ENCODE measurements at regions not wholly inside any gene's neighbourhood (a gene's known extent, or its start where the extent isn't known, plus 50 kb on each side); places are given as distances from the start of the nearest gene placed in this dataset.
"Not testable (repeated sequence)": the region's sequence is repeated elsewhere in the genome, so short reads cannot be mapped to it uniquely, and the experiment has no call there.

DNA sequence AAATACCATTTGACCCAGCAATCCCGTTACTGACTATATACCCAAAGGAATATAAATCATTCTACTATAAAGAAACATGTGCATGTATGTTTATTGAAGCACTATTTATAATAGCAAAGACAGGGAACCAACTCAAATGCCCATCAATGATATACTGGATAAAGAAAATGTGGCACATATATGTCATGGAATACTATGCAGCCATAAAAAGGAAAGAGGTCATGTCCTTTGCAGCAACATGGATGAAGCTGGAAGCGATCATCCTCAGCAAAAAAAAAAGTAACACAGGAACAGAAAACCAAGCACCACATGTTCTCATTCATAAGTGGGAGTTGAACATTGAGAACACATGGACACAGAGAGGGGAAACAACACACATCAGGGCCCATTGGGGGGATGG is 99.9 kb upstream of the THUMPD2 start:
- DNase-seq (ENCODE audit: low read depth, low spot score); H3K27ac ChIP-seq: not testable (repeated sequence)

DNA sequence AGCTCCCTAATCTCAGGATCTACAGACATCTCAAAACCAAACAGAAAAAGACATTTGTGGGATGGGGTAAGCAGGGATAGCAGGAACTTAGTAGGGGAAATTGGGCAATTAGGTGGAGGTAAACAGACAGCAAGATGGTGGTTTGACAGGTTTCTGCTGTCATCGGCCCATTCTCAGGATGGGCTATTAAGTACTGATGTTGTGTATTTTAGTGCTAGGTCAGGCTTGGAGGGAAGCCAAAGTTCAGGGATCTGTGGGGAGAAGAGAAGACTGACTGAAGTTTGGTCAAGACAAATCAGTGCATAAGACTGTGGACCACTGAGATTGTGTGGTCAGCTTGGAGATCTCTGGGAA is 96.8 kb upstream of the THUMPD2 start:
- DNase-seq (ENCODE audit: low read depth, low spot score): no peak
- H3K27ac ChIP-seq: no peak overlapping the region

DNA sequence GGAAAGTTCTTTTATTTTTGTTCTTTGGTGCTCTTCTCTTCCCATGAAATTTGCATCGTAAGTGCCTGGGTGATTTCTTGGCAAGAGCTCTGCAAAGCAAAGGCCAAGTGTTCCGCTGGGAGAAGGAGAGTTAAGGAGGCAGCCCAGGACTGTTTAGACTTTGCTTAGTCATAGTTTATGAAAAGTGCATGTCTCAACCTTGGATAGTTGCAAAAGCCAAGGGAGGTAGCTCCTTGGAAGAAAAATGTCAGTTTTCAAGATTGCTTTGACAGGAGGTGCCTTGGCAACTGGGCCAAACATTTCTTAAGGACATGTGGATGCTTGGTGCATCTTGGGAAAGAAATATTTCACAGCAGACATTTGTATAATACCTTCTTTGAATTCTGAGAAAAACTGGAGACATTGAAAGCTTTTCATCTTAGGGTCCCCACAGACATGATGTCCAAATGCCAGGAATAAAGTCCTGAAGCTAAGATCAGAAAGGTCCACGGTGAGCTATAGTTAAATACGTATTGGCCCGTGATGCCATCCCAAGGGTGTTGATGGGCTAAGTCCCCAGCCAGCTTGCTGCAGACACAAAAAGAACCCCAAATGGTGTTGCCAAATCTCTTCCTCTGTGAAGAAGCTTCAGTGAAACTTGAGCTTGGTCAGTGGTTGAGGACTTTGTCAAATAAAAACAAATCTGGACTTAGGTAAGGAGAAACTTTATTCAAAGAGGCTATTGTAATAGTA is 96.3 kb upstream of the THUMPD2 start:
- DNase-seq (ENCODE audit: low read depth, low spot score): no peak
- no peak overlapping the region for H3K27ac ChIP-seq

DNA sequence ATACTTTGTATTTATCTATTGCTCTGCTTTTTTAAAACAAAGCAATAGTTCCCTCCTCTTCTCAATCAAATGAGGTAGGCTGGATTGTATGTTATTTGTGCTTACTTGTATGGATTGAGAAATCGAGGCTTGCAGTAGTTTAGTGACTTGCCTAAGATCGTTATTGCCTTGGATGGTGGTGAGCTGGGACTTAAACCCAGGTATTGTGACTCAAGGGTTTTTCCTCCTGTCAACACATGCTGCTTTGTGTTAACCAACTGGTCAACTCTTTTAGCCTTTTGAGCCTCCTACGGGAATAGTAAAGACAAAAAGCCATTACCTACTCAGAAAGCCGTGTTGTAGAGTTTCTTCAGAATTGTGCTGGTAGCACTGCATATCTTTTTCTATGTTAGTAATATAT is 95.2 kb upstream of the THUMPD2 start:
- no peak for DNase-seq (ENCODE audit: low read depth, low spot score)
- no peak overlapping the region for H3K27ac ChIP-seq

DNA sequence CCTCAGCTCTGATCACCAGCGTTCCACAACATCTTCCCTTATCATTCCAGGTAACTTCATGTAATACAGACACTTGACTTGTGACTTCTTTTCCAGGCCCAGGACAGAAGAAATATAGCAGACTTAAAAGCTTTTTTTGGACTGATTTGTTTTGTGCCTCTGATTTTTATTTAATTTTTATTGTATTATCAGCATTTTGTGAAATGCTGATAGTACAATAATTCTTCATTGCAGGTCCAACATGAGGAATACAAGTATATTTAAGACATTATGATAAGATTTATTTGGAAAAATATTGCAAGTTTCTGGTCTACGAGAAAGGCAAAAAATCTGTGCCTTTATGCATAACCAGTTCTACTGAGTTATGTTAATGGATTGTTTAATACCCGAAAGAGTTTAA is 94.5 kb upstream of the THUMPD2 start:
- DNase-seq (ENCODE audit: low read depth, low spot score): no peak
- no peak overlapping the region for H3K27ac ChIP-seq

DNA sequence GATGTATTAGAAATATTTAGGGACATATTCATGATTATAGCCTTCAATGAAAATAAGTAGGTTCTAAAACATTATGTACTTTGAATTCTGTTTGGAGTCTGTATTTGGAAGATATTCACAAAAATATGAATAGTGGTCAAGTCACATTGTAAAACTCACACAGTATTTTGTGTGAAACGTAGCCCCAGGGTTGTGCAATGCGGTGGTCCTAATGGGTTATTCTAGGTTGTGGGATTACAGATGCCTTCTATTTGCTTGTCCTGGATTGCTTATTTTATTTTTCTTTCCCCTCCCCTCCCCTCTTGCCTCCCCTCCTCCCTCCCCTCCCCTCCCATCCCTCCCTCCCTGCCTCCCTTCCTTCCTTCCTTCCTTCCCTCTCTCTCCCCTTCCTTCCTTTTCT is 93.7 kb upstream of the THUMPD2 start:
- H3K27ac ChIP-seq: no peak overlapping the region
- DNase-seq (ENCODE audit: low read depth, low spot score): no peak

DNA sequence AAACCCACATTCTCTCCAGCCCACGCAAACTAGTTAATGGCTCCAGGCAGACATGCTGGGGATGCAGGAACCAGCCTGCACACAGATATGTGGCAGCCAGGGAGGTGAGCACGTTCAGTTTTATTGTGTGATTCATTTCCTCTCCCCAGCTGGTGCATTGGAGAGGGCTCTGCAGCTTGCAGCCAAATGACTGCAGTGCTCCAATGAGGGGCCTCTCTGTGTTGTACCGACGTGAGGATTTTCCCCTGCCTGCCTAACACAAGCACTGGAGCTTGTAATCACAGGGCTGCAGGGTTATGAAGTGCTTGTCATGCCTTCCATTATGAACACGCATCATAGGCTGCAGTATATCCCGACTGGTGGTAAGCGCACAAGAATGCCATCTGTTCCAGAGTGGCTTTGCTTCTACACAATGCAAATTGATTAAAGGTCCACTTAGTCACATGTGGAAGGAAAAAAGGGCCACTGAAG is 92.3 kb upstream of the THUMPD2 start:
- peak overlapping the region; percentile 20 for H3K27ac ChIP-seq
- DNase-seq (ENCODE audit: low read depth, low spot score): peak; percentile 65

DNA sequence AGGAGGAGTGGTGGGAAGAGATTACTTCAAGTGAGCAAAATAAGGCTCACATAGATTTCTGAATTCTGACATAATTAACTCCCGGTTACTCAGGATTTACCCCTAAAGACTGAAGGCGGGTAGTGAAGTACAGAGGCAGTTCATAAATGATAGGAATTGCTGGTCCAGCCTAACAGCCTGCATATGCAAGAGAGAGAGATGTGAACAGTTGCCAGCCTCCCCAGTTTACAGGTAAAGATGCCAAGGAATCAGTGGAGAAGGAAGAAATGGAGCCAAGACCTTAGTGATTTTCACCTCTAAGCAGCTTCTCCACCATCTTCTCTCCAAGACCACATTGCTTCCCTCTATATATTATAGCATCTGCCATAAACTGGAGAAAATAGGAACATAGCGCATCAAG is 91.8 kb upstream of the THUMPD2 start:
- H3K27ac ChIP-seq: peak overlapping the region; percentile 20
- DNase-seq (ENCODE audit: low read depth, low spot score): no peak

DNA sequence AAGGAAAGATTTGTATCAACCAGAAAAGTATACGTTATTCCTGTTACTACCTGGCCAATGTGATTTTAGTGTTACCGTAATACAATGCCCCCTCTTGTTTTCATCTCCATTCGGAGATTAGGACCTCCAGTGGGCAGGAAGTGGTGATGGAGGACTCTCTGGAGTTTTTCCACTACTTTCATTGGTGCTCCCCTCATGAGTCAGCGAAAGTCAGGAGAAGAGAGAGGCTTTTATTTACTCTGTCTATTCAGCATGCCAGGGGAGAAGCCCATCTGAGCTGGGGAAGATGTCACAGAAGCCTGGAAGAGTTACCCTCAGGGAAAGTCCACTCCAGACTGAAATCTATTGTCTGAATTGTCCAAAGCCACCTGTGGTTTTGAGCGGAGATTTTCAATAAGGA is 88.2 kb upstream of the THUMPD2 start:
- DNase-seq (ENCODE audit: low read depth, low spot score): no peak
- H3K27ac ChIP-seq: no peak overlapping the region

DNA sequence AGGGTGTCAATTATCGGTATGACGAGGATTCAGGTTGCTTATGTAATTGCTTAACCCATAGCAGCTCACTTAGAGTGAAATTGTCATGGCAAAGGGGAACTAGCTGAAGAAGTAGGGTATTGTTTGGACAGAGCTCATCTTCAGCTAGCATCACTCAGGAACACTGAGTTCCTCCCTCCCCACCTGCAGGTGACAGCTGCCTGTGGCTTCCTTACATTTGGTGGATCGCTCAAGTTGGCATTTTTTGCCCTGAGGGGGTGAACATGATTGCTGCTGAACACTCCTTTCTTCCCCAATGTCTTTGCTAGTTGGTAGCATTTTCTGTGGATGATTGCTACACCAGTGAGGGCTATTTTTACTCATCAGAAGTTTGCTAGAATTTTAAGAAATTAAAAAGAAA is 86.7 kb upstream of the THUMPD2 start:
- DNase-seq (ENCODE audit: low read depth, low spot score): no peak

DNA sequence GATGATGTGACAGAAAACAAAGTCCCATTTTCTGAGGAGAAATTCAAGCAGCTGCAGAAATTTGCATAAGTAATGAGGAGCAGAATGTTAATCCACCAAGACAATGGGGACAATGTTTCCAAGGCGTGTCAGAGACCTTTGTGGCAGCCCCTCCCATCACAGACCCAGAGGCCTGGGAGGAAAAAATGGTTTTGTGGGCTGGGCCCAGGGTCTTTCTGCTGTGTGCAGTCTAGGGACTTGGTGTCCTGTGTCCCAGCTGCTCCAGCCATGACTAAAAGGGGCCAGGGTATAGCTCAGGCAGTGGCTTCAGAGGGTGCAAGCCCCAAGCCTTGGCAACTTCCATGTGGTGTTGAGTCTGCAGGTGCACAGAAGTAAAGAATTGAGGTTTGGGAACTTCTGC is 84.6 kb upstream of the THUMPD2 start:
- DNase-seq (ENCODE audit: low read depth, low spot score); H3K27ac ChIP-seq: not testable (repeated sequence)

More for the DNA sequence above, 86.7 kb upstream of the THUMPD2 start:
- H3K27ac ChIP-seq: no peak overlapping the region

DNA sequence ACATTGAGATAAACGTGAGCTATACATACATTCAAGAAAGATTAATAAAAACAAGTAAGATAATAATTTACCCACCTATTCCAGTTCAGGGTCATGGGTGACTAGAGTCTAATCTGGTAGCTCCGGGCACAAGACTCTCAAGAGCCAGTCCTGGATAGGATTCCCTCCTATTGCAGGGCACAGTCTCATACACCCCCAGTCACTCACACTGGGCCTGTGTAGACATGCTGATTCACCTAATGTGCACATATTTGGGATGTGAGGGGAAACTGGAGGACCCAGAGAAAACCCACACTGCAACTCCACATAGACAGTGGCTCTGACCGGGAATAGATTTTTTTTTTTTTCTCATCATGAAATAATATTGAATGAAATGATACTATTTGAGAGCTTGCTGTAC is 81.5 kb upstream of the THUMPD2 start:
- H3K27ac ChIP-seq: no peak overlapping the region
- DNase-seq (ENCODE audit: low read depth, low spot score): no peak

DNA sequence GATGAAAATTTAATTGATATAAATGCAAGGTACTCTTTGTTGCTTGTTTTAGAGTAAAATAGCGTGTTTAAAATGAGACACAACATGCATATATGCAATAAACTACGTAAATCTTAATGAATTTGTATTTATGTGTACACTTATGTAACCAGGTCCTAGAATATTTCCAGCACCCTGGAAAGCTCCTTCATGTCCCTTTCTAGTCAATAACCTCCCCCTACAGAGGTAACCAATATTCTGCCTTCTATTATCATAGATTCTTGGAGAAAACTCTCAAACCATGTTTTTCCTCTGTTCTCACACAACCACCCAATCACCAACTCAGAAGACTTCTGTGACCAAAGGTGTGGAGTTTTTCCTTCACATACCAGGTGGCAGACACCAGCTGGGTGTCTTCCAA is 79.6 kb upstream of the THUMPD2 start:
- H3K27ac ChIP-seq: no peak overlapping the region
- no peak for DNase-seq (ENCODE audit: low read depth, low spot score)

DNA sequence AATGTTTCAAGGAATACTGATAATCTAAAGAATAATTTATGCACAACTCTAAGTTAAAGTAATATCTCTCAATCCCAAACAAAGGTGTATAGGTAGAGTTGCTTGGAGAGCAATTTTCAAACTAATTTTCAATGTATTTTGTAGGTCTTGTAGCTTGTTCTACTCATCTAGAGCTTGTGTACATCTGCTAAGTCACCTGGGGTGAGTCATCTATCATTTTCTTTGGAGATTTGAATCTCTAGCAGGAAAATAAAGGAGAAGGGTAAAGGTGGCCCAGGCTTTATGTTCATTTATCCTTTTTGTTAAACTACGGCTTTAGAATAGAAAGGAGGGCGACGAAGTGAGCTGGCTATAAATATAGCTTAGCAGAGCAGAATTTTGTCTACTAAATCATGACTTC is 76.8 kb upstream of the THUMPD2 start:
- DNase-seq (ENCODE audit: low read depth, low spot score): no peak
- H3K27ac ChIP-seq: no peak overlapping the region

DNA sequence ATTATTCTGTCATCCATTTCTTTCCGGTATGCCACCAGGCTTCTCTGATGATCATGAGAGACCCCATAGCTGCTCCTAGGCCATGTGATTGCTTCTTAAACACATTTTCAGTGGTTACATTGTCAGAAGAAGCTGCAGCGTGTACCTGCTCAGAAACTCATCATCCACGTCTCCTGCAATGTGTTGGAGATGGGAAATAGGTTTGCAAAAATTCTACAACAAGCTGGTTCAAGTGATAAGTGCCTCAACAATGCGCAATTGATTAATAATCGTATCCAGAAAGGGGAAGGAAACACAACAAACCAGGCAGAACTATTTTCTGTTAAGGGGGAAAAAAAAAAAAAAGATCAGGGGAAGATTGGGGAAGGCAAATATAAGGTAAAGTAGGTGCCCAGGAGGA is 75.7 kb upstream of the THUMPD2 start:
- H3K27ac ChIP-seq: no peak overlapping the region
- no peak for DNase-seq (ENCODE audit: low read depth, low spot score)

DNA sequence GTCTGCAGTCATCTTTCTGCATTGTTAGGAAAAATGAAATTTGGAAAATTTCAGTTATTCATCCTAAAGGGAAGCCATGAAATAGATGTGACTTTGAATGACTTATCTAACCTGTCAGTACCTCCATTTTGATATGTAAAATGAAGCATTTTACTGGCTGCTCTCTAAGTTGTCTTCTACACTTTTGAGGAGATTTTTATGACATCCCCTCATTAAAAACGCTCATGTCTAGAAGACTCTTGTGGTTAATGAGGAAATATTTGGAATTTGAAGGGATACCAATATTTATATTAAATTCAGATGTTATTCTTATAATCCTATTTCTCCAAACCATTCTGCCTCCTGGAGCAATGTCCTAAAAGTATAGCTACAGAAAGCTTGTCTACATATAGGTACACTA is 73.8 kb upstream of the THUMPD2 start:
- no peak for DNase-seq (ENCODE audit: low read depth, low spot score)

DNA sequence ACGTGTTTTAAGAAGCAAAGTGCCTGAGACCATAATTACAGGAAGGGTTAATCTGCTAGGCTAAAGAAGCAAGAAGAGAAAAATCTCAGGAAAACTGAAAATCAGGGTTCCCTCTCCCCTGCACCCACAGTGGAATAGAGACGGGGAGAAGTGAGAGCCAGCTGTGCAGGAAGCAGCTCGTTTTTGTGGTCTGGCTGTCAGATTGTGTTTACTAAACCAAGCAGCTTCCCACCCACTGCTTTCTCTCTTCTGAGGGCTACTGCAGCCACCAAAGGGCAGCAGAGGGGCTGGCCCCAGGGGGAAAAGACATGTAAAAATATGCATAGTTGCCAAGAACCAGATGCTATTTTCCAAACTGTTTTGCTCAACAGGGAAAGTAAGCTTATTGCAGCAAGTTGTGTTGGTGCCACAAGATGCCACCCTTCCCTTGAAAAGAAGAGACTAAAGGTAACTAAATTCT is 72.6 kb upstream of the THUMPD2 start:
- no peak overlapping the region for H3K27ac ChIP-seq
- no peak for DNase-seq (ENCODE audit: low read depth, low spot score)

More for the DNA sequence above, 73.8 kb upstream of the THUMPD2 start:
- no peak overlapping the region for H3K27ac ChIP-seq

DNA sequence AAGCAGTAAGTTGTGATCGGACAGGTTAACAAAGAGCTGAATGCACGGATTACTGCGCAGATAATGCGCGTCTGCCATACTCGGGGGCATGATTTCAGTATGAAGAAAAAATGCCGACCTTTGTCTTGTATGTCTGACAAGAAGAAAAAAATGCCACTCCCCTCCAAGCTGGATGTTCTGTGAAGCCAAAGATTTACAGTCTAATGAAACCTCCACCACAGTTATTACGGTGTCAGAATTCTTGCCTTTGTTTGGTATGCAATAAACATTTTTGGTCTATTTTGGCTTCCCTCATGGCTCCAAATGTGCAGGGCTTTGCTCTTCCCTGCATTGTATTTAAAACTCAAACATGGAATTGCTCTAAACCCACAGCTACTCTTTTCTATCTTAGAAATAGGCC is 72.2 kb upstream of the THUMPD2 start:
- no peak for DNase-seq (ENCODE audit: low read depth, low spot score)
- H3K27ac ChIP-seq: no peak overlapping the region

DNA sequence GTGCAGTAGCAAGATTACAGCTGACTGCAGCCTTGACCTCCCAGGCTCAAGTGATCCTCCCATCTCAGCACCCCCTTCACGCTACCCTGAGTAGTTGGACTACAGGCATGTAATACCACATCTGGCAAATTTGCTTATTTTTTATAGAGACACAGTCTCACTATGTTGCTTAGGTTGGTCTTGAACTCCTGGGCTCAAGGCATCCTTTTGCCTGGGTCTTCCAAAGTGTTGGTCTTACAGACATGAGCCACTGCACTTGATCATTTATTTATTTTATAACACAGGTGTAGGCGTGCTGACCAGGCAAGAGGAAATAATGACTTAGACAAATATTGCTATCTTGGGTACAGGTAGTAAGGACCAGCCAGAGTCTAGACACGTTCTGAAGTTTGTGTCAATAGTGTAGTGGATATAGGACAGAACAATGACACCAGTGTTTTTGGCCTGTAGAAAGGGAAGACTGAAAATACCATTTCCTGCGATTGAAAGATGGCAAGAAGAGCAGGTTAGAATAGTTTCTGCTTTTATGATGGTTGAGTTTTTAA is 71.0 kb upstream of the THUMPD2 start:
- no peak overlapping the region for H3K27ac ChIP-seq
- no peak for DNase-seq (ENCODE audit: low read depth, low spot score)

DNA sequence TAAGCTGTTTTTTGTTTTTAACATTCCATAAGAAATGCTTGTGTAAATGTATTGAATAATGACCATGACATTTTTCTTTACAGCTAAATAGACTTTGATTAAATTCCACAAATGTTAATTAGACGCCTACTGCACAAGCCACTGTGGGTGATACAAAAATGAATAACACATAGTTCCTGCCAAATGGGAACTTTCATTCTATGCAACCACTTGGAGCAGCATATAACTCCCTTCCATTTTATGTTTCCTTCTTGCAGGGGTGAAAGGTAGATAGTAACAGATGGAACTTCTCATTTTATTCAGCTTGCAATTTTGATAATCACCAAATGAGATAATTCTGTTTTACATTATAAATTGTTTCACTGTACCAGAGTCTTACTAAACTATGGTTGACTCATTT is 70.0 kb upstream of the THUMPD2 start:
- no peak overlapping the region for H3K27ac ChIP-seq
- DNase-seq (ENCODE audit: low read depth, low spot score): no peak

DNA sequence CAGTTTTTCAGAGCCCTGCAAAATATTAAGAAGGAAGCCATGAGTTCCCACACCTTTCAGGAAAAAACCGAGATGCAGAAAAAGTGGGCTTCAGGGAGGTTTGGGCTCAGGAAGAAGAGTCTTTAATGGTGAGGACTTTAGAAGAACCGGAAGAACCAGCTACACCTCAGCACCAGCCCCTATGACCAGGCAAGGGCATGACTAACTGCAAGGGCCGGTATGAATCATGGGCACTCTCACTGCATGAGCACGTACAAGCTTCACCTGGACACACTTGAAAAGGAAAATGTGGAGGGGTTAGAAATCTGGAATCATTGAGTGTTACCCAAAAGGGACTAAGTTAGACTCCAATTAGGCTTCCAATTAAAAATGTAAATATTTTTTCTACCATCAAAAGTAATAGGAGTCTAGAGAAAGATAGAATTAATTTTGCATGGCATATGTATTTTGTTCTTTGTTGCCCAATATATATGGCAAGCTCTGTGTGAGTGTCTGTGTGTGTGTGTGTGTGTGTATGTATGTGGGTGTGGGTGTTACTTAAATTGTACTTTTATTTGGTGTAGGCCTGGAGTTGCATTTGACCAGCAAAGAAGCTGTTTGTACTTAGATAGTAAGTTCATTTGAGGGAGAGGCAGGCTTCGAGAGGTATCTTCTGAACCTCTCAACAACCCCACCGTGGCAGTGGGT is 66.5 kb upstream of the THUMPD2 start:
- peak; percentile 94 for DNase-seq (ENCODE audit: low read depth, low spot score)
- peak overlapping the region; percentile 66 for H3K27ac ChIP-seq
